ENCODE measurements at regions not wholly inside any gene's neighbourhood (a gene's known extent, or its start where the extent isn't known, plus 50 kb on each side); places are given as distances from the start of the nearest gene placed in this dataset.
"Not testable (repeated sequence)": the region's sequence is repeated elsewhere in the genome, so short reads cannot be mapped to it uniquely, and the experiment has no call there.

DNA sequence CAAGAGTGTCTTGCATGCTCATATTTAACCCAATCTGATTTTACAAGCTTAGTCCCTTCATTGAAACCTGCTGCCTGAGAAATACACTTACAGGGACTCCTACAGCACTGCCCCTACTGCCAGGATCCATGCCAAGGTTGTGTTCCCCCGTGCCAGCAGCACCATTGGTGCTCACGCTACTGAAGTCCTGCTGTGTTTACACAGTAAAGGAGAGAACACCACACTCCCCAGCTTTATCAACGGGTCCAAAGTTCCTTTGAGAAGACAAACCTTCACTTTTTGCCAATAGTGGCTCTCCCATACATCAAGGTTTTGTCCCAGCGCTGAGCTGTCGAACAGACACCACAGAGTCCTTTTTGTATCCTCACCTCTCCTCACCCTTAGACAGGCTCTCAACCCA, 155.1 kb upstream of the WWC1 start:
- Mint-ChIP-seq H3K27me3 (ENCODE audit: low read depth in 3 of 3) (peaks cover 0 to 5% (median under 1%) of the 10 kb centered on the region in 3 donors), H3K4me3 (no peak overlapping the region), H3K36me3 (no peaks in the 10 kb centered on the region), H3K4me1 (no peaks in the 10 kb centered on the region), H3K27ac (no peak overlapping the region), H3K9me3 (no peaks in the 10 kb centered on the region)
- DNase-seq: no peak

- Mint-ChIP-seq H3K4me3 (no peak overlapping the region), H3K9me3 (no peaks in the 10 kb centered on the region), H3K4me1 (no peaks in the 10 kb centered on the region), H3K27me3 (ENCODE audit: low read depth in 3 of 3) (peaks cover 0 to 4% (median 0%) of the 10 kb centered on the region in 3 donors), H3K27ac (no peak overlapping the region), H3K36me3 (no peaks in the 10 kb centered on the region)
- DNase-seq: no peak
These were observed 154.2 kb upstream of the WWC1 start for GRCh38 chr5:168137265-168137664.

DNA sequence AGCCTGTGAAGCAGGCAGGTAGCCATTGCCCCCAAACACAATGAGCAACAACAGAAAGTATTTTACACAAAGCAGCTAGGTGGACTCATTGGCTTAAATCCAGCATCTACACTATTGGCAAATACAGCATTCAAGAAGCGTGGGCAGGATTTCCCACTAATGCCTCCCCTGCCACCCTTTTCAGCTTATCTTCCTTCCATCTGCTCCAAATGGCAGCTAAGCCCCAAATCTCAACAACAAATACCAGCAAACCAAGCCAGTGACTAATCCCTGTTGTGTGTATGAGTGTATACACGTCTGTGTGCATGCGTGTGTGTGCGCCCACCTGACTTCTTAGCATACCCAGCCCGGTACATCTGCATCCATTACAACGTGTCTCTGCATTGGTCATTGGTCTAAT, 151.2 kb upstream of the WWC1 start:
- DNase-seq: no peak
- no peaks in the 10 kb centered on the region for H3K36me3 Mint-ChIP-seq
- no peak overlapping the region for H3K4me3 Mint-ChIP-seq
- H3K27me3 Mint-ChIP-seq (ENCODE audit: low read depth in 3 of 3): no peaks in the 10 kb centered on the region
- H3K27ac Mint-ChIP-seq: no peak overlapping the region
- peaks cover 2 to 5% of the 10 kb centered on the region in 2 donors for H3K4me1 Mint-ChIP-seq
- H3K9me3 Mint-ChIP-seq: no peaks in the 10 kb centered on the region

DNA sequence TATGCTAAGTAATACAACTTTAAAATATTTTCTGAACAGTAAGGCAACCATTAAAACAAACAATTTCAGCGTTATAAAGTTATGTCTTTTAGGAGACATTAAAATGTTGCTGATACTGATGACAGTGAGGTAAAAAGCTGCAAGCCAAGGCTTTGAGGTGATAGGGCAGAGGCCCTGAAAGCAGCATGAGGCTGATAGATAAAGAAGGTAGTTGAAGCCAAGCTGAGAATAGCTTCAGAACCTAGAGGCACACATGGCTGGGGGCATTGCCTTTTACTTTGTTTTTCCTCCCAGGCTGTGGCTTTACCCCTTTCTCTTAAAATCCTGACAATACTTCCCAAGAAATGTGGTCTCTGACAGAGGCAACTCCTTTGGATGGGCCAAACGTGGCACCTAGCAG, 149.0 kb upstream of the WWC1 start:
- peaks cover 2 to 5% of the 10 kb centered on the region in 2 donors for H3K4me1 Mint-ChIP-seq
- no peaks in the 10 kb centered on the region for H3K36me3 Mint-ChIP-seq
- no peaks in the 10 kb centered on the region for H3K9me3 Mint-ChIP-seq

GRCh38 chr5:168143521-168143920, 147.9 kb upstream of the WWC1 start:
- not testable (repeated sequence) for H3K9me3 Mint-ChIP-seq; DNase-seq; H3K4me3 Mint-ChIP-seq; H3K36me3 Mint-ChIP-seq; H3K4me1 Mint-ChIP-seq; H3K27me3 Mint-ChIP-seq (ENCODE audit: low read depth in 3 of 3); H3K27ac Mint-ChIP-seq

More for the DNA sequence above, 149.0 kb upstream of the WWC1 start:
- Mint-ChIP-seq H3K4me3 (no peak overlapping the region), H3K27ac (no peak overlapping the region), H3K27me3 (ENCODE audit: low read depth in 3 of 3) (no peaks in the 10 kb centered on the region)
- no peak for DNase-seq

DNA sequence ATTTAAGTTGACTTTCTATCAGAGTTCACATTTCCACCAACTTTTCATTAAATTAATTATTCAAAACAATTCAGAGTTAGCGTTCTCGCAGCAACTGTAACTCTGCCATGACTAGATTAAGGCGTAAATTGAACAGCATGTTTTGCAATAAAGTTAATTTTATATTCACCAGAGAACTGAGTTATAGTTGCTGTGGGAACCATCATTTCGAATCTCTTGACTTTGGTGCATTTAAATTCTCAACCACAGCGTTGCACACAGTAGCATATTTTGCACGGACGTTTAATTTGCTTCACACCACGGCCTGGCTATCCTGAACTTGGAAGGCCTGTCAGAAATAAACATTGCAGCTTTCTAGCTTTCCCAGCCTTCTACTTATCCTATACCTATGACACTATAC, 144.3 kb upstream of the WWC1 start:
- no peak overlapping the region for H3K27ac Mint-ChIP-seq
- DNase-seq: no peak
- no peaks in the 10 kb centered on the region for H3K36me3 Mint-ChIP-seq
- H3K4me1 Mint-ChIP-seq: peaks cover 2 to 5% of the 10 kb centered on the region in 2 donors
- H3K9me3 Mint-ChIP-seq: no peaks in the 10 kb centered on the region
- H3K27me3 Mint-ChIP-seq (ENCODE audit: low read depth in 3 of 3): peaks cover 0 to 5% (median 3%) of the 10 kb centered on the region in 3 donors
- no peak overlapping the region for H3K4me3 Mint-ChIP-seq

- Mint-ChIP-seq H3K27me3 (ENCODE audit: low read depth in 3 of 3) (peaks cover 0 to 5% (median 3%) of the 10 kb centered on the region in 3 donors), H3K36me3 (no peaks in the 10 kb centered on the region), H3K9me3 (no peaks in the 10 kb centered on the region), H3K4me1 (peaks cover 2 to 5% of the 10 kb centered on the region in 2 donors), H3K27ac (no peak overlapping the region), H3K4me3 (no peak overlapping the region)
- no peak for DNase-seq
These were observed 143.7 kb upstream of the WWC1 start for GRCh38 chr5:168147568-168148360.

GRCh38 chr5:168151041-168151440, 140.4 kb upstream of the WWC1 start:
- no peaks in the 10 kb centered on the region for H3K36me3 Mint-ChIP-seq
- no peak overlapping the region for H3K4me3 Mint-ChIP-seq
- no peaks in the 10 kb centered on the region for H3K9me3 Mint-ChIP-seq
- no peaks in the 10 kb centered on the region for H3K4me1 Mint-ChIP-seq
- no peak for DNase-seq
- peaks cover 2 to 5% (median 3%) of the 10 kb centered on the region in 3 donors for H3K27me3 Mint-ChIP-seq (ENCODE audit: low read depth in 3 of 3)
- H3K27ac Mint-ChIP-seq: no peak overlapping the region

DNA sequence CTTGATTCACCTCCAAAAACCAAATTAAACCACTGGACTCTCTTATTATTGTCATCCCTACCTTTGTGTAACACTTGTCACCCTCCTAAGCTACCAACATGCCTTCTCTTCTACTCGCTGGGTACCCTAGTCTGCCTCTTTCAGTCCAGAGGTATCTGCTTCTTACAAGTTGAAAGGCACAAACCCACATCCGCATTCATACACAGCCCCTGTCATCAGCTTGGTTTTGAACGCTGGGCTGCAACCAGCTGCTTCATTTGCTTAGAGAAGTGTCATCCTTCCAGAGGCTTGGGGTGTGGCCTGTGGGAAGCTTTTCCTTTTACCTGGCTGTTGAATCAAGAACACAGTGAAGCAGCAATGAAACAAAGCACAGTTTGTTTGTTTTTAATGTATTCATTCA, 138.8 kb upstream of the WWC1 start:
- no peak for DNase-seq
- Mint-ChIP-seq H3K27ac (no peak overlapping the region), H3K4me1 (no peaks in the 10 kb centered on the region), H3K27me3 (ENCODE audit: low read depth in 3 of 3) (peaks cover 2 to 6% (median 4%) of the 10 kb centered on the region in 3 donors), H3K4me3 (no peak overlapping the region), H3K9me3 (no peaks in the 10 kb centered on the region), H3K36me3 (no peaks in the 10 kb centered on the region)

GRCh38 chr5:168153263-168153875, 138.1 kb upstream of the WWC1 start:
- Mint-ChIP-seq H3K9me3 (no peaks in the 10 kb centered on the region), H3K36me3 (no peaks in the 10 kb centered on the region), H3K4me3 (no peak overlapping the region), H3K27me3 (ENCODE audit: low read depth in 3 of 3) (peaks cover 2 to 6% (median 4%) of the 10 kb centered on the region in 3 donors), H3K27ac (no peak overlapping the region), H3K4me1 (no peaks in the 10 kb centered on the region)
- DNase-seq: no peak

DNA sequence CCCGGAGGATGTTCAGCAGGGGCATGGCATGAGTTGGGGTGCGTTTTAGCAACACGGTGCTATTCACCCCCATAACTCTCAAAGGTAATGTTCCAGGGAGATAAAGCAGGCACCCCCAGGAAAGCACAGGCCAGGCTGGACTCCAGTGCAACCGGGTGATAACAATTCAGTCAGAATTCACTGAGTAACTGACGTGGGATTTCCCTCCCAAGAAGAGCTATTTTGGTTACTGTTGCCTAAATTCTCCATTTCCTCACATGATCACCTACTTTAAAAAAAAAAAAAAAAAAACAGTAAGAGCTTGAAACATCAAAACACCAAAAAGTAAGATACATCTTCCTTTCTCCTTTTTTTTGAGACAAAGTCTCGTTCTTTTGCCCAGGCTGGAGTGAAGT, 137.6 kb upstream of the WWC1 start:
- no peak for DNase-seq
- H3K9me3 Mint-ChIP-seq: no peaks in the 10 kb centered on the region
- H3K4me1 Mint-ChIP-seq: no peaks in the 10 kb centered on the region
- H3K4me3 Mint-ChIP-seq: no peak overlapping the region
- H3K36me3 Mint-ChIP-seq: no peaks in the 10 kb centered on the region
- H3K27me3 Mint-ChIP-seq (ENCODE audit: low read depth in 3 of 3): peaks cover 2 to 5% (median 4%) of the 10 kb centered on the region in 3 donors
- no peak overlapping the region for H3K27ac Mint-ChIP-seq

DNA sequence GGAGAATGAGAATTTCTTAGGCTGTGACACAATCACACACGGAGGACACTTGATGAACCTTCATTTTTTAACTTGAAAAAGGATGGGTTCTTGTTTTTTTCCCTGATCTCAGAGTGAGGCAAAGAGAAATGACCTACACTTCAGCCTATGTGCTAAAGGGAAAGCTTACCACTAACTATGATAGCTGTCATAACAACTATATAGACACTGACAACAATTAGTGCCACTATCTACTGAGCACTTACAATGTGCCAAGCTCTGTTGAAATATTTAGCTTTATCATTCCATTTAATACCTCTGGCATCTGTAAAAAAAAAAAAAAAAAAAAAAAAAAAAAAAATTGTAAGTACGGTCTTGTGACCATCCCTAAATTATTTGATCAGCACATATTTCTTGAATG, 135.9 kb upstream of the WWC1 start:
- DNase-seq: no peak
- Mint-ChIP-seq H3K27ac (no peak overlapping the region), H3K4me1 (no peaks in the 10 kb centered on the region), H3K4me3 (no peak overlapping the region), H3K27me3 (ENCODE audit: low read depth in 3 of 3) (peaks cover 2% of the 10 kb centered on the region in 3 donors), H3K9me3 (no peaks in the 10 kb centered on the region), H3K36me3 (no peaks in the 10 kb centered on the region)

GRCh38 chr5:168156170-168156569, 135.3 kb upstream of the WWC1 start:
- Mint-ChIP-seq H3K4me1 (no peaks in the 10 kb centered on the region), H3K27me3 (ENCODE audit: low read depth in 3 of 3) (peaks cover 2 to 4% (median 2%) of the 10 kb centered on the region in 3 donors), H3K27ac (no peak overlapping the region), H3K4me3 (no peak overlapping the region), H3K9me3 (no peaks in the 10 kb centered on the region), H3K36me3 (no peaks in the 10 kb centered on the region)
- DNase-seq: no peak

GRCh38 chr5:168157141-168157540, 134.3 kb upstream of the WWC1 start:
- H3K4me3 Mint-ChIP-seq: no peak overlapping the region
- H3K27me3 Mint-ChIP-seq (ENCODE audit: low read depth in 3 of 3): peaks cover 2 to 4% (median 2%) of the 10 kb centered on the region in 3 donors
- no peak overlapping the region for H3K27ac Mint-ChIP-seq
- no peaks in the 10 kb centered on the region for H3K36me3 Mint-ChIP-seq
- no peak for DNase-seq
- no peaks in the 10 kb centered on the region for H3K9me3 Mint-ChIP-seq
- no peaks in the 10 kb centered on the region for H3K4me1 Mint-ChIP-seq

- Mint-ChIP-seq H3K9me3 (peaks cover 0 to 2% (median 0%) of the 10 kb centered on the region in 6 donors), H3K4me1 (no peaks in the 10 kb centered on the region), H3K36me3 (no peaks in the 10 kb centered on the region), H3K27me3 (ENCODE audit: low read depth in 3 of 3) (peaks cover 2 to 4% (median 2%) of the 10 kb centered on the region in 3 donors), H3K27ac (no peak overlapping the region), H3K4me3 (no peak overlapping the region)
- DNase-seq: no peak
These were observed 132.0 kb upstream of the WWC1 start for GRCh38 chr5:168159425-168159824.
